HepG2 (cell line): ENCODE measurements at regions not wholly inside any gene's neighbourhood (a gene's known extent, or its start where the extent isn't known, plus 50 kb on each side); places are given as distances from the start of the nearest gene placed in this dataset.

ENCODE experiments used
- ATAC-seq: fragments of 200-7000 bp; cut with Tn5 transposase; 3 replicates; pipeline ENCODE4 v1.9.1; 2020; ENCODE audit warnings: mild to moderate bottlenecking, moderate library complexity
- BruUV-seq: library from RNA; stranded (reverse); fragments of 400-500 nt; replicated peaks from 2 replicates; lab custom pipeline; 2021; lab: Mats Ljungman, UMichigan
- CTCF ChIA-PET: fragments of 300-600 bp; formaldehyde crosslinking; extraction: SDS; loops from one replicate; lab custom pipeline; 2021; ENCODE audit warnings: low total read pairs, inconsistent platforms, low intra/inter-chr PET ratio; lab: Yijun Ruan, JAX
- POLR2A ChIA-PET: fragments of 350-600 bp; sonication (Branson Sonifier 250); formaldehyde crosslinking; loops from one replicate; lab custom pipeline; 2020; ENCODE audit warnings: antibody characterized with exemption, inconsistent platforms; lab: Yijun Ruan, JAX
- DNase-seq: peaks from one replicate; pipeline ENCODE4 v3.0.0-alpha.2; 2015; ENCODE audit warnings: low spot score
- FAIRE-seq: peaks from 3 replicates; lab custom pipeline; 2011; peaks lifted over from hg19 to GRCh38; lab: Jason Lieb, UNC
- H2AFZ ChIP-seq: one replicate; pipeline ENCODE4 v1.6.1; 2011; ENCODE audit warnings: low read length, inconsistent platforms
- H3K27ac ChIP-seq: fragments of 300-600 bp; 3 replicates; pipeline ENCODE4 v1.8.0; 2011; ENCODE audit warnings: mixed run types, mild to moderate bottlenecking, mixed read lengths, low read length, inconsistent platforms; ENCODE audit not compliant: insufficient read depth; ENCODE audit errors: extremely low read length
- H3K27me3 ChIP-seq, 2 experiments: fragments of 200-600 bp in 1 of 2; 2 replicates in 1 of 2; 3 replicates in 1 of 2; pipeline versions ENCODE4 v1.6.0 to v1.8.0; 2011; ENCODE audit warnings: low read length in 2 of 2, mild to moderate bottlenecking in 2 of 2, moderate library complexity in 2 of 2, inconsistent platforms in 1 of 2; ENCODE audit not compliant: insufficient read depth in 2 of 2, control insufficient read depth in 1 of 2
- H3K36me3 ChIP-seq, 2 experiments: fragments of 200-600 bp in 1 of 2; replicated peaks in 1 of 2; 2 replicates in 1 of 2; 3 replicates in 1 of 2; pipeline versions ENCODE4 v1.5.1 to v1.8.0; 2011; ENCODE audit warnings: low read length in 2 of 2, inconsistent platforms in 1 of 2; ENCODE audit not compliant: insufficient read depth in 2 of 2, control insufficient read depth in 1 of 2
- H3K4me1 ChIP-seq: 2 replicates; pipeline ENCODE4 v1.5.1; 2012; ENCODE audit warnings: low read length, inconsistent platforms; ENCODE audit not compliant: insufficient read depth
- H3K4me2 ChIP-seq: 2 replicates; pipeline ENCODE4 v1.6.0; 2011; ENCODE audit warnings: low read depth, low read length, inconsistent platforms
- H3K4me3 ChIP-seq, 3 experiments: fragments of 200-600 bp in 1 of 3; sonication (generic), shearing (Covaris generic) in 1 of 3; replicated peaks in 1 of 3; 2 replicates each; pipeline ENCODE4 v1.5.1; 2011 to 2016; ENCODE audit warnings: low read length in 3 of 3, inconsistent platforms in 2 of 3, low read depth in 2 of 3, mild to moderate bottlenecking in 2 of 3, control low read depth in 1 of 3, mixed read lengths in 1 of 3; ENCODE audit not compliant: insufficient read depth in 1 of 3
- H3K79me2 ChIP-seq: one replicate; pipeline ENCODE4 v1.6.1; 2011; ENCODE audit warnings: low read length, inconsistent platforms; ENCODE audit not compliant: insufficient read depth
- H3K9ac ChIP-seq: 2 replicates; pipeline ENCODE4 v1.6.0; 2011; ENCODE audit warnings: mild to moderate bottlenecking, low read depth, low read length, inconsistent platforms; ENCODE audit not compliant: insufficient read depth
- H3K9me3 ChIP-seq: 2 replicates; pipeline ENCODE4 v1.5.1; 2012; ENCODE audit warnings: mild to moderate bottlenecking, low read length
- H4K20me1 ChIP-seq: 2 replicates; pipeline ENCODE4 v1.6.0; 2011; ENCODE audit warnings: inconsistent platforms, mild to moderate bottlenecking, low read length, moderate library complexity; ENCODE audit not compliant: insufficient read depth
- FOXA1 ChIP-seq, 2 experiments: fragments of 450-650 bp in 1 of 2; sonication (generic) in 1 of 2; formaldehyde crosslinking in 1 of 2; IDR thresholded peaks; 2 replicates each; pipeline versions ENCODE4 v1.4.0 to v1.6.1; 2016 to 2020; ENCODE audit warnings: missing genetic modification reagents in 1 of 2
- FOXM1 ChIP-seq: sonication (generic); formaldehyde crosslinking; IDR thresholded peaks from 2 replicates; pipeline ENCODE4 v1.5.0; 2020; ENCODE audit warnings: missing genetic modification reagents
- NR2C2 ChIP-seq: sonication (generic); formaldehyde crosslinking; IDR thresholded peaks from 2 replicates; pipeline ENCODE4 v1.4.0; 2020; ENCODE audit warnings: missing genetic modification reagents, mild to moderate bottlenecking, moderate library complexity, borderline replicate concordance
- POLR2AphosphoS2 ChIP-seq: IDR thresholded peaks from 2 replicates; pipeline ENCODE4 v1.6.1; 2011; ENCODE audit warnings: low read depth, low read length, improper control_type of control experiment
- ZBTB42 ChIP-seq: sonication (generic); formaldehyde crosslinking; IDR thresholded peaks from 2 replicates; pipeline ENCODE4 v1.5.0; 2020; ENCODE audit warnings: mild to moderate bottlenecking, missing genetic modification reagents
- ZNF101 ChIP-seq: sonication (generic); formaldehyde crosslinking; IDR thresholded peaks from 2 replicates; pipeline ENCODE4 v1.4.0; 2020; ENCODE audit warnings: mild to moderate bottlenecking, low read depth, missing genetic modification reagents, borderline replicate concordance
- ZNF501 ChIP-seq: sonication (generic); formaldehyde crosslinking; IDR thresholded peaks from 2 replicates; pipeline ENCODE4 v1.5.1; 2020; ENCODE audit warnings: mild to moderate bottlenecking, moderate library complexity, missing genetic modification reagents
- ZNF567 ChIP-seq: sonication (generic); formaldehyde crosslinking; IDR thresholded peaks from 2 replicates; pipeline ENCODE4 v1.8.1; 2023; ENCODE audit warnings: mild to moderate bottlenecking, missing genetic modification reagents, borderline replicate concordance
- ZNF570 ChIP-seq: sonication (generic); formaldehyde crosslinking; IDR thresholded peaks from 2 replicates; pipeline ENCODE4 v1.4.0; 2020; ENCODE audit warnings: mild to moderate bottlenecking, missing genetic modification reagents, borderline replicate concordance
- ZNF781 ChIP-seq: sonication (generic); formaldehyde crosslinking; IDR thresholded peaks from 2 replicates; pipeline ENCODE4 v1.5.1; 2020; ENCODE audit warnings: borderline replicate concordance, mild to moderate bottlenecking, missing genetic modification reagents; ENCODE audit errors: not compliant biosample characterization
- WGBS: methylation state at CpG from one replicate; pipeline ENCODE4 v1.1.6; 2017; ENCODE audit warnings: low lambda C conversion rate; 5-methylcytosine and 5-hydroxymethylcytosine counted together
- in situ Hi-C: cut with HindIII; loops from 2 replicates; pipeline ENCODE4 v1.10.0; 2017; ENCODE audit warnings: low pct_unique_long_range_greater_than_20kb; ENCODE audit not compliant: extremely low pct_ligation_motif_present
- intact Hi-C: fragments of 100-400 bp; cut with micrococcal nuclease; formaldehyde crosslinking; loops from one replicate; pipeline ENCODE4 v1.10.0; 2022; ENCODE audit not compliant: unreplicated experiment
- TF ChIP-seq, protein P1 (sequence below): sonication (generic); formaldehyde crosslinking; IDR thresholded peaks from 2 replicates; pipeline ENCODE4 v1.8.0; 2022; ENCODE audit warnings: mild to moderate bottlenecking, missing genetic modification reagents, moderate library complexity

DNA sequence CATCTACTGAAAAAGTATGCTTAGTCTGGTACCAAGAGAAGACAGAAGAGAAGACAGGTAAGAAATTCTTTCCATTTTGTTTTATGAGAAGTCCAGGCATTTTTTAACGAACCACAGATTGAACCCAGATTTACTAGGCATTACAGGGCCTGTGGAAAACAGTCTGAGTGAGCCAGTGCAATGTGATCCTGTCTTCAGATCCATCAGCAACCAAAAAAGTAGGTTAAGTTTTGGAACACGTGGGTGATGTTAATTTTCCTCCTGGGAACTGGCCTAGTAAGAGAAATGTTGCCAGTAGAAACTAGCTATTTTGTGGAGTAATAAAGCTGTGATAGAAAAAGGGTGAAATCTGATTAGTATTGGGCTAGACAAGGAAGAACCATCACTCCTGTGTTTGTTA is 440.9 kb upstream of the SEL1L start:
- Histone ChIP-seq H3K79me2 (no peaks in the 10 kb centered on the region), H4K20me1 (no peaks in the 10 kb centered on the region), H3K4me2 (no peak overlapping the region), H2AFZ (no peak overlapping the region), H3K4me1 (no peaks in the 10 kb centered on the region), H3K9ac (no peak overlapping the region), H3K36me3 (no peaks in the 10 kb centered on the region), H3K9me3 (peaks cover 66% of the 10 kb centered on the region), H3K27me3 (no peaks in the 10 kb centered on the region), H3K4me3 (no peak overlapping the region), H3K27ac (no peak overlapping the region)
- TF ChIP-seq POLR2AphosphoS2 (no peak), ZBTB42 (CRISPR knock-in tag) (no peak), FOXM1 (no peak), NR2C2 (CRISPR knock-in tag) (no peak), ZNF781 (CRISPR knock-in tag) (no peak), ZNF567 (CRISPR knock-in tag) (no peak), ZNF570 (no peak), ZNF101 (CRISPR knock-in tag) (no peak), FOXA1 (IDR thresholded peaks at IDR 0.05) (no peak), FOXA1 (CRISPR knock-in tag; IDR thresholded peaks at IDR 0.05) (no peak), ZNF501 (CRISPR knock-in tag) (no peak)
- TF ChIP-seq, protein P1, sequence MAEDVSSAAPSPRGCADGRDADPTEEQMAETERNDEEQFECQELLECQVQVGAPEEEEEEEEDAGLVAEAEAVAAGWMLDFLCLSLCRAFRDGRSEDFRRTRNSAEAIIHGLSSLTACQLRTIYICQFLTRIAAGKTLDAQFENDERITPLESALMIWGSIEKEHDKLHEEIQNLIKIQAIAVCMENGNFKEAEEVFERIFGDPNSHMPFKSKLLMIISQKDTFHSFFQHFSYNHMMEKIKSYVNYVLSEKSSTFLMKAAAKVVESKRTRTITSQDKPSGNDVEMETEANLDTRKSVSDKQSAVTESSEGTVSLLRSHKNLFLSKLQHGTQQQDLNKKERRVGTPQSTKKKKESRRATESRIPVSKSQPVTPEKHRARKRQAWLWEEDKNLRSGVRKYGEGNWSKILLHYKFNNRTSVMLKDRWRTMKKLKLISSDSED (CRISPR knock-in tag): no peak
- CTCF ChIA-PET: no interaction called here
- BruUV-seq: no TSS peak
- ATAC-seq (no peak), DNase-seq (no peak), FAIRE-seq (no peak)
- in situ Hi-C loops: no loop called here
- WGBS: 0% methylated on average over 2 of the region's 2 CpGs
- intact Hi-C loops: no loop called here
- POLR2A ChIA-PET: no interaction called here
